KMS-11 (cell line): ENCODE measurements at regions not wholly inside any gene's neighbourhood (a gene's known extent, or its start where the extent isn't known, plus 50 kb on each side); places are given as distances from the start of the nearest gene placed in this dataset.
"Not testable (repeated sequence)": the region's sequence is repeated elsewhere in the genome, so short reads cannot be mapped to it uniquely, and the experiment has no call there.

Experiments used
- H2AFZ ChIP-seq: fragments of 200-600 bp; sonication (generic); 2 replicates; pipeline ENCODE4 v1.6.1; 2016; ENCODE audit warnings: antibody characterized with exemption, mixed run types, low read depth
- H3K27ac ChIP-seq: fragments of 200-600 bp; sonication (generic); 2 replicates; pipeline ENCODE4 v1.6.1; 2016; ENCODE audit warnings: mild to moderate bottlenecking, mixed run types
- H3K27me3 ChIP-seq: fragments of 200-600 bp; sonication (generic); 2 replicates; pipeline ENCODE4 v1.6.1; 2017; ENCODE audit warnings: mild to moderate bottlenecking, low read depth, mixed run types, moderate library complexity; ENCODE audit not compliant: insufficient read depth
- H3K36me3 ChIP-seq: fragments of 200-600 bp; sonication (generic); 2 replicates; pipeline ENCODE4 v1.6.1; 2017; ENCODE audit warnings: mild to moderate bottlenecking, mixed run types; ENCODE audit not compliant: insufficient read depth
- H3K4me1 ChIP-seq: fragments of 200-600 bp; sonication (generic); 2 replicates; pipeline ENCODE4 v1.6.1; 2016; ENCODE audit warnings: mild to moderate bottlenecking, low read depth, mixed run types; ENCODE audit not compliant: poor library complexity, severe bottlenecking
- H3K4me2 ChIP-seq: fragments of 200-600 bp; sonication (generic); 2 replicates; pipeline ENCODE4 v1.7.0; 2016; ENCODE audit warnings: mild to moderate bottlenecking, mixed run types
- H3K4me3 ChIP-seq: fragments of 200-600 bp; sonication (generic); IDR thresholded peaks from 2 replicates; pipeline ENCODE4 v1.6.1; 2017; ENCODE audit warnings: low read depth, low read length, mixed read lengths; ENCODE audit not compliant: insufficient read depth
- H3K79me2 ChIP-seq: fragments of 200-600 bp; sonication (generic); 2 replicates; pipeline ENCODE4 v1.6.1; 2016; ENCODE audit warnings: low read depth, mixed run types; ENCODE audit not compliant: insufficient read depth
- H3K9ac ChIP-seq: fragments of 200-600 bp; sonication (generic); 2 replicates; pipeline ENCODE4 v1.6.1; 2016; ENCODE audit warnings: mild to moderate bottlenecking, mixed run types
- H4K20me1 ChIP-seq: fragments of 200-600 bp; sonication (generic); 2 replicates; pipeline ENCODE4 v1.6.1; 2016; ENCODE audit warnings: mild to moderate bottlenecking, mixed run types; ENCODE audit not compliant: insufficient read depth
- TF ChIP-seq, protein P1 (sequence below): fragments of 200-600 bp; sonication (generic); conservative IDR thresholded peaks from 2 replicates; pipeline ENCODE4 v1.6.1; 2017; ENCODE audit warnings: low read depth, mild to moderate bottlenecking, antibody characterized with exemption, low read length, moderate library complexity, mixed read lengths

DNA sequence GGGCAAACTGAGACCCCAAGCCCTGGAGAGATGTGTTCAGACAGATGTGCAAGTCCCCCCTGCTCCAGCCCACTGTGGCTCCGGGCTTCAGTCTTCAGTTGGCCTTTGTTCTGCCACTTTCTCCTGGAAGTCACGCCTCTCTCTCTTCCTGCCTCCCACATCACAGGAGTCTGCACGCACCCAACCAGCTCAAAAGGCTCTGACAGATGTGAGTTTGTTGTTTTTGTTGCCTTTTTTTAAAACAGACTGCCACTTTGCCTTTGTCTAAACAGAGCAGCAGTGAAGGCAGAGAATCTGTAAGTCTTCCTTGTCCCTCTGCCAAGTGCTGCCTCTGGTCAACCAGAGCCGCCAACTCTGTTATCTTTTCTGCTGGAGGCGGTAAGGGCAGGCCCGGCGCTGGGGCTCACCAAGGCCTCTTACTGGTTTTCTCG, 149.7 kb downstream of the TFAP2C start:
- Histone ChIP-seq H3K27me3 (no peaks in the 10 kb centered on the region), H2AFZ (no peak overlapping the region), H3K4me3 (no peak overlapping the region), H3K9ac (no peak overlapping the region), H3K27ac (no peak overlapping the region), H3K4me1 (no peaks in the 10 kb centered on the region), H3K36me3 (no peaks in the 10 kb centered on the region), H3K4me2 (no peak overlapping the region), H3K79me2 (no peaks in the 10 kb centered on the region), H4K20me1 (no peaks in the 10 kb centered on the region)
- TF ChIP-seq, protein P1, sequence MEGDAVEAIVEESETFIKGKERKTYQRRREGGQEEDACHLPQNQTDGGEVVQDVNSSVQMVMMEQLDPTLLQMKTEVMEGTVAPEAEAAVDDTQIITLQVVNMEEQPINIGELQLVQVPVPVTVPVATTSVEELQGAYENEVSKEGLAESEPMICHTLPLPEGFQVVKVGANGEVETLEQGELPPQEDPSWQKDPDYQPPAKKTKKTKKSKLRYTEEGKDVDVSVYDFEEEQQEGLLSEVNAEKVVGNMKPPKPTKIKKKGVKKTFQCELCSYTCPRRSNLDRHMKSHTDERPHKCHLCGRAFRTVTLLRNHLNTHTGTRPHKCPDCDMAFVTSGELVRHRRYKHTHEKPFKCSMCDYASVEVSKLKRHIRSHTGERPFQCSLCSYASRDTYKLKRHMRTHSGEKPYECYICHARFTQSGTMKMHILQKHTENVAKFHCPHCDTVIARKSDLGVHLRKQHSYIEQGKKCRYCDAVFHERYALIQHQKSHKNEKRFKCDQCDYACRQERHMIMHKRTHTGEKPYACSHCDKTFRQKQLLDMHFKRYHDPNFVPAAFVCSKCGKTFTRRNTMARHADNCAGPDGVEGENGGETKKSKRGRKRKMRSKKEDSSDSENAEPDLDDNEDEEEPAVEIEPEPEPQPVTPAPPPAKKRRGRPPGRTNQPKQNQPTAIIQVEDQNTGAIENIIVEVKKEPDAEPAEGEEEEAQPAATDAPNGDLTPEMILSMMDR, result no peak

DNA sequence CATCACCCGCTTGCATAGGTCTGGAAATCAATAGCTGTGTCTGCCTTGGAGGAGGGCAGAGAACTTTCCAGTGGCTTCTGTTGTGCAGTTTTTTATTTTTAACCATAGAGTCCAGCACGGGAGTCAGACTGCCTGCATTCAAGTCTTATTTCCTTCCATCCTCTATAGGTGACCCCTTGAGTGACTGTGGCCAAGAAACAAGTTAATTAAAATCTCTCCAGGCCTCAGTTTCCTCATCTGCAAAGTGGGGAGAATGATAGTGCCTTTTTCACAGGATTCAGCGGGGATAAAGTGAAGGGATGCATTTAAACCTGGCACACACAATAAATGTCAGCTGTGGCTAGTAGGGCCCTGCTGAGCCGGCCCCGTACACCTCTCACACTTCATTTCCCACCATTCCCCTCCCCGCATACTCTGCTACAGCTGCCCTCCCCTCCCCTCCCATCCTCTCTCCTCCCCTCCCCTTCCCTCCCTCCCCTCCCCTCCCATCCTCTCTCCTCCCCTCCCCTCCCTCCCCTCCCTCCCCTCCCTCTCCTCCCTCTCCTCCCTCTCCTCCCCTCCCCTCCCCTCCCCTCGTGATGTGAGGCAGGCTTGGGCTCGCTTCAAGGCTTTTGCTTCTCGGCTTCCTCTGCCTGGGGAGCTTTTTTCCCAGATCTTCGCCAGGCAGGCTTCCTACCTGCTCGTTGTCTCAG, 150.5 kb downstream of the TFAP2C start:
- Histone ChIP-seq H3K4me3 (no peak overlapping the region), H3K9ac (no peak overlapping the region), H3K4me1 (no peaks in the 10 kb centered on the region), H3K36me3 (no peaks in the 10 kb centered on the region), H3K27me3 (no peaks in the 10 kb centered on the region), H4K20me1 (no peaks in the 10 kb centered on the region), H3K4me2 (no peak overlapping the region), H3K27ac (no peak overlapping the region), H3K79me2 (no peaks in the 10 kb centered on the region), H2AFZ (no peak overlapping the region)
- TF ChIP-seq, protein P1, result no peak

DNA sequence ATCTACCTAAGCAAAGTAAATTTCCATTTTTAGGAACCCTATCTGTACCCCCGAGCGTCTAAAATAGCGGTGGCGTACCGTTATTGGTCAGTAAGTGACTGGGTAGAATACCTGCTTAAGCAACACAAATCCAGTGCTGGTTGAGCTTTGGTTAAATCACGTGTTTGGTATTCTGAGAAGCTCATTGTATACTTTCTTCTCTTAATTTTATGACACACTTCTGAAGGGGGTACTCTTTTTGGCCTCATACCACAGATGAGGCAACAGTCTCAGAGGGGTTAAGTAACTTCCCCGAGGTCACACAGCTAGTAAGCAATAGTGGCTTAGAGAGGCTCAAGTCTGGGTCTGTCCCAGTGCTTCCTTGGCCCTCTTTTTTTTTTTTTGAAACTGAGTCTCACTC, 151.2 kb downstream of the TFAP2C start:
- Histone ChIP-seq H3K27me3 (no peaks in the 10 kb centered on the region), H3K4me3 (no peak overlapping the region), H3K4me2 (no peak overlapping the region), H2AFZ (no peak overlapping the region), H4K20me1 (no peaks in the 10 kb centered on the region), H3K36me3 (no peaks in the 10 kb centered on the region), H3K9ac (no peak overlapping the region), H3K79me2 (no peaks in the 10 kb centered on the region), H3K4me1 (no peaks in the 10 kb centered on the region), H3K27ac (no peak overlapping the region)
- TF ChIP-seq, protein P1, result no peak

DNA sequence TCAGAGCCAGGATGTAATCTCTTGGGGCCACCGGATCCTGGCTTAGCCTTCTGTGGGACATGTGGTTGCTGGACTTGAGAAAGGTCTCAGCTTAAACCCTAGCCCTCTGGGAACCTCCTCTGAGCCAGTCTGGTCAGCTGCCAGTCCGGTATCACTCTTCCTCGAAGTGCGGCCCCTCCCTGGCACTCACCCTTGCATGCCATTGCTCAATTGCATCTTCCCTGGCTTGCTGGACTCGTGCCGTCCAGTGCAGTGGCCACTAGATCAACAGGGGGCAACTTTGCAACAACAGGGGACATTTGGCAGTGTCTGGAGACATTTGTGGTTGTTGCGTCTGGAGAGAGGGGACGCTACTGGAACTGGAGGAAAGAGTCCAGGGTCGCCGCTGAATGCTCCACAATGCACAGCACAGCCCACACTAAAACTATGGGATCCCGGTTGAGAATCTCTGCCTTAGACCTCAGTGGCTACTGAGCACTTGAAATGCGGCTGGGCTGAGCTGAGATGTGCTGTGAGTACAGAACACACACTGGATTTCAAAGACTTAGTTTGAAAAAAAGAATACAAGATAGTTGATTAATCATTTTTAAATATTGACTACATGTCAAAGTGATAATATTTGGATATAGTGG, 152.1 kb downstream of the TFAP2C start:
- Histone ChIP-seq H3K79me2 (no peaks in the 10 kb centered on the region), H3K27me3 (no peaks in the 10 kb centered on the region), H4K20me1 (no peaks in the 10 kb centered on the region), H2AFZ (no peak overlapping the region), H3K4me2 (no peak overlapping the region), H3K4me1 (no peaks in the 10 kb centered on the region), H3K36me3 (no peaks in the 10 kb centered on the region), H3K9ac (no peak overlapping the region), H3K27ac (no peak overlapping the region), H3K4me3 (no peak overlapping the region)
- TF ChIP-seq, protein P1, result no peak

DNA sequence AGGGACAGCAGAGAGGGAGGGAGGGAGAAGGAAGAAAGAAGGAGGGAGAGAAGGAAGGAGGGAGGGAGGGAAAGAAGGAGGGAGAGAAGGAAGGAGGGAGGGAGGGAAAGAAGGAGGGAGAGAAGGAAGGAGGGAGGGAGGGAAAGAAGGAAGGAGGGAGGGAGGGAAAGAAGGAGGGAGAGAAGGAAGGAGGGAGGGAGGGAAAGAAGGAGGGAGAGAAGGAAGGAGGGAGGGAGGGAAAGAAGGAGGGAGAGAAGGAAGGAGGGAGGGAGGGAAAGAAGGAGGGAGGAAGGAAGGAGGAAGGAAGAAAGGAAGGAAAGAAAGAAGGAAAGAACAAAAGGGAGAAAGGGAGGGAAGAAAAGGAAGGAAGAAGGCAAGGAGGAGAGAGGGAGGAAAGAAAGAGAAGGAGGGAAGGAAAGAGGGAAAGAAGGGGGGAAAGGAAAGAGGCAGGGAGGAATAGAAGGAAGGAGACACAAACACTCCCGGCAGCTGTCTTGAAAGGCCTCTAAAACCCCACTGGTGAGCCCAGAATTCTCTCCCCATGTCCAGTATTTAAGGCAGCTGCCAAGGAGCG, 153.0 kb downstream of the TFAP2C start:
- not testable (repeated sequence) for H3K9ac ChIP-seq, H2AFZ ChIP-seq, H4K20me1 ChIP-seq, H3K27me3 ChIP-seq, H3K4me1 ChIP-seq, H3K36me3 ChIP-seq, H3K27ac ChIP-seq, H3K79me2 ChIP-seq, H3K4me3 ChIP-seq, H3K4me2 ChIP-seq

DNA sequence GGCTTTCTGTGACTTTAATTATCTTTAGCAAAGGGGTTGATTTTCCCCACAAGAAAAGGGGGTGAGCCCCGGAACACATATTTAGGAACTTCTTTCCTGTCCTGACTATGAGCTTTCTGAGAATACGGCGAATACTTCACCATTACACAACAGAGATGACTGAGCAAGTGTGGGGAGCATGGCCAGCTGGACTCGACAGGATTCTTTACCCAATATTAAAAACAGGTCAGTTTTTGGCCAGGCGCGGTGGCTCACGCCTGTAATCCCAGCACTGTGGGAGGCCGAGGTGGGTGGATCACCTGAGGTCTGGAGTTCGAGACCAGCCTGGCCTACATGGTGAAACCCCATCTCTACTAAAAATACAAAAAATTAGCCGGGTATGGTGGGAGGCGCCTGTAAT, 153.7 kb downstream of the TFAP2C start:
- H2AFZ ChIP-seq, H3K27me3 ChIP-seq, H3K36me3 ChIP-seq, H3K4me3 ChIP-seq, H3K4me1 ChIP-seq, H3K27ac ChIP-seq, H3K4me2 ChIP-seq, H4K20me1 ChIP-seq, H3K79me2 ChIP-seq, H3K9ac ChIP-seq: not testable (repeated sequence)
